ENCODE measurements at regions not wholly inside any gene's neighbourhood (a gene's known extent, or its start where the extent isn't known, plus 50 kb on each side); places are given as distances from the start of the nearest gene placed in this dataset.

DNA sequence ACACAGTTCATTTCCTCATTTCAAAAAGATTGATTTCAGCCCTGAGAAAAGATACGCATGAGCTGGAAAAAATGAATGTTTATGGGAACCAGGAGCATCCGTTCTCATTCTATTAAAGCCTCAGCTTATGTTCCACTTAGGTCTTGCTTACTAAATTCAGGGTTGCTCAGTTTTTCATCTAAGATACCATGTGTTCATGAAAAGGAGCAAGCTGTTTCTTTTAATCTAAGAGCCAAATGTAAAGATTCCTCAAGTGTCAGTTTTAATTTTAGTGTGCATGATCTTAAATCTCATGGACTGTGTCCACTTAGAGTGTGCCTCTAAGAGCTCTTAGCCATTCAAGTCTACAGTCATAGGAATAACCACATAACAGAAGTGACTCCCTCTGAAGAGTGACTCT lies 141.5 kb upstream of the ARHGAP42 start:
- no peaks in the 10 kb centered on the region for H3K27me3 ChIP-seq (ENCODE audit: control insufficient read depth, insufficient read depth, low read length)
- ChIA-PET CTCF (no interaction called here), POLR2A (no interaction called here)
- ATAC-seq = no peak
- H3K36me3 ChIP-seq (ENCODE audit: control insufficient read depth, insufficient read depth, low read length) = no peaks in the 10 kb centered on the region
- intact Hi-C loops (cut with micrococcal nuclease; ENCODE audit: unreplicated experiment) = no loop called here
- H3K27ac ChIP-seq (ENCODE audit: low read length) = no peak overlapping the region
- DNase-seq (ENCODE audit: low read depth, low spot score) = no peak
- H3K4me3 ChIP-seq (ENCODE audit: low read depth in 2 of 2, low read length in 2 of 2) = no peak overlapping the region
- TF ChIP-seq POLR2AphosphoS5 (IDR thresholded peaks at IDR 0.05; ENCODE audit: low read depth, low read length) (no peak), TCF7L2 (IDR thresholded peaks at IDR 0.05; ENCODE audit: low read depth, low read length) (no peak), SIN3A (IDR thresholded peaks at IDR 0.05; ENCODE audit: borderline replicate concordance, insufficient read depth, low read depth, low read length) (no peak), CTCF (IDR thresholded peaks at IDR 0.05) (no peak)
- TF ChIP-seq, protein P1, sequence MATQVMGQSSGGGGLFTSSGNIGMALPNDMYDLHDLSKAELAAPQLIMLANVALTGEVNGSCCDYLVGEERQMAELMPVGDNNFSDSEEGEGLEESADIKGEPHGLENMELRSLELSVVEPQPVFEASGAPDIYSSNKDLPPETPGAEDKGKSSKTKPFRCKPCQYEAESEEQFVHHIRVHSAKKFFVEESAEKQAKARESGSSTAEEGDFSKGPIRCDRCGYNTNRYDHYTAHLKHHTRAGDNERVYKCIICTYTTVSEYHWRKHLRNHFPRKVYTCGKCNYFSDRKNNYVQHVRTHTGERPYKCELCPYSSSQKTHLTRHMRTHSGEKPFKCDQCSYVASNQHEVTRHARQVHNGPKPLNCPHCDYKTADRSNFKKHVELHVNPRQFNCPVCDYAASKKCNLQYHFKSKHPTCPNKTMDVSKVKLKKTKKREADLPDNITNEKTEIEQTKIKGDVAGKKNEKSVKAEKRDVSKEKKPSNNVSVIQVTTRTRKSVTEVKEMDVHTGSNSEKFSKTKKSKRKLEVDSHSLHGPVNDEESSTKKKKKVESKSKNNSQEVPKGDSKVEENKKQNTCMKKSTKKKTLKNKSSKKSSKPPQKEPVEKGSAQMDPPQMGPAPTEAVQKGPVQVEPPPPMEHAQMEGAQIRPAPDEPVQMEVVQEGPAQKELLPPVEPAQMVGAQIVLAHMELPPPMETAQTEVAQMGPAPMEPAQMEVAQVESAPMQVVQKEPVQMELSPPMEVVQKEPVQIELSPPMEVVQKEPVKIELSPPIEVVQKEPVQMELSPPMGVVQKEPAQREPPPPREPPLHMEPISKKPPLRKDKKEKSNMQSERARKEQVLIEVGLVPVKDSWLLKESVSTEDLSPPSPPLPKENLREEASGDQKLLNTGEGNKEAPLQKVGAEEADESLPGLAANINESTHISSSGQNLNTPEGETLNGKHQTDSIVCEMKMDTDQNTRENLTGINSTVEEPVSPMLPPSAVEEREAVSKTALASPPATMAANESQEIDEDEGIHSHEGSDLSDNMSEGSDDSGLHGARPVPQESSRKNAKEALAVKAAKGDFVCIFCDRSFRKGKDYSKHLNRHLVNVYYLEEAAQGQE (IDR thresholded peaks at IDR 0.05; ENCODE audit: insufficient read depth in 1 of 2, low read depth in 2 of 2, low read length in 1 of 2) = no peak
- BruUV-seq (replicated peaks) = no TSS peak
- H3K9me3 ChIP-seq (ENCODE audit: control insufficient read depth, insufficient read depth, low read depth, low read length) = no peaks in the 10 kb centered on the region
- in situ Hi-C loops (cut with HindIII; ENCODE audit: low pct_unique_long_range_greater_than_20kb, low sequenced_read_pairs) = no loop called here
- no peaks in the 10 kb centered on the region for H3K4me1 ChIP-seq (ENCODE audit: control insufficient read depth, insufficient read depth, low read length)

DNA sequence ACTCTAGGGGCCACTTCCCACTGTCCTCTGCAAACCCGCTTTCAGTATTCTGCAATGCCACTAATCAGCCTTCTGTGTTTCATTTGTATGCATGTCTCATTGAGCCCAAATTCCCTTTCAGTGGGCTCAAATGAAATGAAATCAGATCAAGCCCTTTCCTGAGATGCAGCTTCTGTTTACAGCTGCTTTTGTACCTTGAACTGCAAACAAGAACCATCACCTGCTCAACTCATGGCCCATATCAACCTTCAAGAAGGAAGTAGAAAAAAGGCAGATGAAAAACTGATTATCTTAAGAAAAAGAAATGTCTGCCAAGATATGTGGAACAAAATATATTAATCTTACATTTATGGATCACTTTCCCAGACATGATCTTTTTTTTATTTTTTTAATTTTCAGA lies 141.1 kb upstream of the ARHGAP42 start:
- ChIA-PET CTCF (no interaction called here), POLR2A (no interaction called here)
- Histone ChIP-seq H3K9me3 (ENCODE audit: control insufficient read depth, insufficient read depth, low read depth, low read length) (no peaks in the 10 kb centered on the region), H3K36me3 (ENCODE audit: control insufficient read depth, insufficient read depth, low read length) (no peaks in the 10 kb centered on the region), H3K4me1 (ENCODE audit: control insufficient read depth, insufficient read depth, low read length) (no peaks in the 10 kb centered on the region), H3K27ac (ENCODE audit: low read length) (no peak overlapping the region), H3K4me3 (ENCODE audit: low read depth in 2 of 2, low read length in 2 of 2) (no peak overlapping the region), H3K27me3 (ENCODE audit: control insufficient read depth, insufficient read depth, low read length) (no peaks in the 10 kb centered on the region)
- no peak for TF ChIP-seq SIN3A (IDR thresholded peaks at IDR 0.05; ENCODE audit: borderline replicate concordance, insufficient read depth, low read depth, low read length)
- intact Hi-C loops (cut with micrococcal nuclease; ENCODE audit: unreplicated experiment) (no loop called here), in situ Hi-C loops (cut with HindIII; ENCODE audit: low pct_unique_long_range_greater_than_20kb, low sequenced_read_pairs) (no loop called here)
- BruUV-seq (replicated peaks) = no TSS peak
- ATAC-seq (no peak), DNase-seq (ENCODE audit: low read depth, low spot score) (no peak)

DNA sequence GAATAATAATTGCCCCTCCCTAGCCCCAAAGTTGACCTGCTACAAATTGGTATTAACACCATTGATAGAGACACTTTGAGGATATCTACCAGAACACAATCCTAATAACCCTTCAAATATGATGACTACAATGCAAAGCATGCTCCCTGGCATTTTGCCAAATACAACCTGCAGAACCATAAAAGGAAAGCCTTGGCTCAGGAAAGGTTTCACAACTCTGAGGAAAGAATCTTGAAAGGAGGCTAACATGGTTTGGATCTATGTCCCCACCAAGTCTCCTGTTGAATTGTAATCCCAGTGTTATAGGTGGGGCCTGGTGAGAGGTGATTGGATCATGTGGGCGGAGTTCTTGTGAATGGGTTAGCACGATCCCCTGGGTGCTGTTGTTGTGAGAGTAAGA lies 140.4 kb upstream of the ARHGAP42 start:
- no peaks in the 10 kb centered on the region for H3K9me3 ChIP-seq (ENCODE audit: control insufficient read depth, insufficient read depth, low read depth, low read length)
- H3K27me3 ChIP-seq (ENCODE audit: control insufficient read depth, insufficient read depth, low read length) = no peaks in the 10 kb centered on the region
- DNase-seq (ENCODE audit: low read depth, low spot score) (no peak), ATAC-seq (no peak)
- no peaks in the 10 kb centered on the region for H3K4me1 ChIP-seq (ENCODE audit: control insufficient read depth, insufficient read depth, low read length)
- CTCF ChIA-PET = no interaction called here
- TF ChIP-seq CTCF (IDR thresholded peaks at IDR 0.05) = no peak
- no peak for TF ChIP-seq SIN3A (IDR thresholded peaks at IDR 0.05; ENCODE audit: borderline replicate concordance, insufficient read depth, low read depth, low read length)
- no peak for TF ChIP-seq TCF7L2 (IDR thresholded peaks at IDR 0.05; ENCODE audit: low read depth, low read length)
- no peak for TF ChIP-seq POLR2AphosphoS5 (IDR thresholded peaks at IDR 0.05; ENCODE audit: low read depth, low read length)
- TF ChIP-seq, protein P1 (IDR thresholded peaks at IDR 0.05; ENCODE audit: insufficient read depth in 1 of 2, low read depth in 2 of 2, low read length in 1 of 2) = no peak
- intact Hi-C loops (cut with micrococcal nuclease; ENCODE audit: unreplicated experiment) = no loop called here
- no peaks in the 10 kb centered on the region for H3K36me3 ChIP-seq (ENCODE audit: control insufficient read depth, insufficient read depth, low read length)
- in situ Hi-C loops (cut with HindIII; ENCODE audit: low pct_unique_long_range_greater_than_20kb, low sequenced_read_pairs) = no loop called here
- no peak overlapping the region for H3K27ac ChIP-seq (ENCODE audit: low read length)
- POLR2A ChIA-PET = no interaction called here
- no TSS peak for BruUV-seq (replicated peaks)
- H3K4me3 ChIP-seq (ENCODE audit: low read depth in 2 of 2, low read length in 2 of 2) = no peak overlapping the region

Data from Panc1 (cell line).